Erythroblast (primary cell): ENCODE measurements at regions not wholly inside any gene's neighbourhood (a gene's known extent, or its start where the extent isn't known, plus 50 kb on each side); places are given as distances from the start of the nearest gene placed in this dataset.

Experiments
- GATA1 ChIP-seq: IDR thresholded peaks from 2 replicates; pipeline ENCODE4 v1.6.1; 2011; ENCODE audit warnings: low read depth, mild to moderate bottlenecking, control low read depth, low read length, moderate library complexity
- POLR2A ChIP-seq: IDR thresholded peaks from 2 replicates; pipeline ENCODE4 v1.6.1; 2011; ENCODE audit warnings: mild to moderate bottlenecking, low read length

- TF ChIP-seq POLR2A: no peak
- TF ChIP-seq GATA1: no peak
Measured at GRCh38 chr6:12235341-12235740, 54.8 kb upstream of the EDN1 start.
